ENCODE measurements at regions not wholly inside any gene's neighbourhood (a gene's known extent, or its start where the extent isn't known, plus 50 kb on each side); places are given as distances from the start of the nearest gene placed in this dataset.

DNA sequence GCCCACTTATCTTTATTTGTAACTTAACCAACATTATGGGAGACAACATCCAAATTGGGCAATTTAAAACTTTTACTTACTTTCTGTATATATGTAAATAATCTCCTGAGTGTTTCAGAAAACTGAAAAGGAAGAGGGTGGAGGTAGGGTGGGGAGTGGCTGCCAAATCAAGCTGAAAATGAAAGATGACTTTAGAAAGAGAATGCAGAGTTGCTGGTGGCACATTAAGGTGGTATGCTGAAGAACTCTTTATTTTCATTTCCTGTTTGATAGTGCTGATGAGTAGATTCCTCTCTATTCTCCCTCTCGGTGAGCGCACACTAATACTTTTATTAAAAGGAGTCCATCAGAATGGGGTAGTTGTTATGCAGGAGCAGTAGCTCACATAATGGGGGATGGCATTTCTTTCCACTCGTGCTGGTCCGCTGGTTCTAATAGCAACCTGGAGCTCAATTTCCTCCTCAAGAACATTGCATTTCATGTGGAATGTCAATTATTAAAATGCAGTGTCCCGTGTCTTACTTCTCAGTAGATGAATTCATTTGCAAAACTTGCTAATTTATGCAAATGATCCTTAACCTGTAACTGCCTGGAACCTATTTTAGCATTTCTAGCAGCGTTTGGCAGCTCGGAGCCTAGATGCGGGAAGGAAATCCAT, 466.9 kb upstream of the HNRNPA3 start:
- ATAC-seq (replicated peaks) (no peak), DNase-seq (no peak)
- peaks cover 0 to 14% of the 10 kb centered on the region in 2 donors for H3K27me3 Mint-ChIP-seq
- H3K9me3 Mint-ChIP-seq: no peaks in the 10 kb centered on the region
- no peaks in the 10 kb centered on the region for H3K36me3 Mint-ChIP-seq
- H3K4me1 Mint-ChIP-seq: no peaks in the 10 kb centered on the region
- H3K27ac Mint-ChIP-seq: no peak overlapping the region
- no peak overlapping the region for H3K4me3 Mint-ChIP-seq

DNA sequence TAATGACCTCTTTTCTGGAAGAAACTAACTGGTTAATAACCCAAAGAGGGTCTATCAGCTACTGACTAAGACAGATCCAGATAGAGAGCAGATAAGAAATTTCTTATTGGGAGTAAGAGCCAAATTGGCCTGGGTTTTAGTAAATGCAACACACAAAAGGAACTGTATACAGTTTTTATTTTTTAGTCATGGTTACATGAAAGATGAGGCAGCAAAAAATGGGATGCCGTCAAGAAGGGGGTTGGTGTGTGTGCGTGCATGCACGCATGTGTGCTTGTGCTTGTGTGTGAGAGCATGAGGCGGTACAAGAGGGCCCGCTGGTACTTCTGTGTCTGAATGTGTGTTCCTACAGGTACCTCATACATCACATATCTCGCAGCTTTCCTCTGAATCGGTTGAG, 466.2 kb upstream of the HNRNPA3 start:
- no peak overlapping the region for H3K27ac Mint-ChIP-seq

GRCh38 chr2:176747506-176747905, 465.1 kb upstream of the HNRNPA3 start:
- ATAC-seq (replicated peaks) (no peak), DNase-seq (no peak)
- no peak overlapping the region for H3K27ac Mint-ChIP-seq
- no peaks in the 10 kb centered on the region for H3K36me3 Mint-ChIP-seq
- H3K27me3 Mint-ChIP-seq: peaks cover 0 to 7% of the 10 kb centered on the region in 2 donors
- no peaks in the 10 kb centered on the region for H3K9me3 Mint-ChIP-seq
- H3K4me3 Mint-ChIP-seq: no peak overlapping the region
- no peaks in the 10 kb centered on the region for H3K4me1 Mint-ChIP-seq

More for the DNA sequence above, 466.2 kb upstream of the HNRNPA3 start:
- ATAC-seq (replicated peaks) (no peak), DNase-seq (no peak)
- H3K27me3 Mint-ChIP-seq: peaks cover 0 to 14% of the 10 kb centered on the region in 2 donors
- H3K4me3 Mint-ChIP-seq: no peak overlapping the region
- no peaks in the 10 kb centered on the region for H3K36me3 Mint-ChIP-seq
- no peaks in the 10 kb centered on the region for H3K9me3 Mint-ChIP-seq
- no peaks in the 10 kb centered on the region for H3K4me1 Mint-ChIP-seq

GRCh38 chr2:176747928-176748327, 464.7 kb upstream of the HNRNPA3 start:
- Mint-ChIP-seq H3K4me3 (no peak overlapping the region), H3K36me3 (no peaks in the 10 kb centered on the region), H3K27me3 (peaks cover 4 to 7% of the 10 kb centered on the region in 2 donors), H3K9me3 (no peaks in the 10 kb centered on the region), H3K27ac (no peak overlapping the region), H3K4me1 (no peaks in the 10 kb centered on the region)
- DNase-seq (no peak), ATAC-seq (replicated peaks) (no peak)

DNA sequence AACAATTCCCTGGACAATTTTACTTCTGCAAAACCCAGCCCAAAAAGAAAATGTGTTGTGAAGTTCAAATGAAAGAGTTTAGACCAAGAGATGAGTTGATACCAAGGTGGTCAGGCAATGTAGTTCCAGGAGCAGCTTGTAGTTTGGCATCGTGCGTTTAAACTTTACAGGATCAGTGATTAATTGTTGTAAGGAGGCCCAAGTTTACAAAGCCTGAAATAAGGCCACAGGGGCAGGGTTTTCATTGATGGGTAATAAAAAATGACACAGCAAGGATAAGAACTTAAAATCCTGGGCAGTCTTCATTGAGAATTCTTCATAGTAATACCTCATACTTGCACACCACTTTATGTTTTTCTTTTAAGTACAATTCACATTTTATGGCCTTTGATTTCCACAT, 463.9 kb upstream of the HNRNPA3 start:
- Mint-ChIP-seq H3K4me1 (peaks cover 0 to 2% of the 10 kb centered on the region in 2 donors), H3K4me3 (no peak overlapping the region), H3K9me3 (no peaks in the 10 kb centered on the region), H3K27ac (no peak overlapping the region), H3K27me3 (peaks cover 5 to 7% of the 10 kb centered on the region in 2 donors), H3K36me3 (no peaks in the 10 kb centered on the region)
- ATAC-seq (replicated peaks) (no peak), DNase-seq (no peak)

- H3K27ac Mint-ChIP-seq: no peak overlapping the region
- no peaks in the 10 kb centered on the region for H3K9me3 Mint-ChIP-seq
- DNase-seq (no peak), ATAC-seq (replicated peaks) (no peak)
- no peak overlapping the region for H3K4me3 Mint-ChIP-seq
- H3K27me3 Mint-ChIP-seq: peaks cover 9 to 13% of the 10 kb centered on the region in 2 donors
- H3K36me3 Mint-ChIP-seq: no peaks in the 10 kb centered on the region
- peaks cover 0 to 4% of the 10 kb centered on the region in 2 donors for H3K4me1 Mint-ChIP-seq
Measured at GRCh38 chr2:176751314-176752227, 461.0 kb upstream of the HNRNPA3 start.

DNA sequence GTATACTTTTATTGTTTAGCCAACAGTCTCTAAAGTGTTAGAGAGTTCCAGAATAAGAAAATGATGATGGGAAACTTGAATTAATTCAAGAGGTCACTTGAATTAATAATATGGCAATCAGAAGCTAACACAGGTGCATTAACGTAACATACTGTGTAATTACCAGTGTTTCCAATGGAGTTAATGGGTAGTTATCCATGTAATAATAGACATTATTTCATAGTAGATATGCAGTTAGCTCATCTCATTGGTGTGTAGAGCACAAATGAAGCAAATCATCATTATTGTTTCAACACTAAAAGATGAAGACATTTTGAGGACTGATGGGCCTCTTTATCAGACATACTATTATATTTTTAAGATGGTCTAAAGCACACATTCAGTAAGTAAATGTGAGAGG, 460.3 kb upstream of the HNRNPA3 start:
- no peak overlapping the region for H3K27ac Mint-ChIP-seq
- DNase-seq: no peak
- H3K27me3 Mint-ChIP-seq: peaks cover 9 to 13% of the 10 kb centered on the region in 2 donors

DNA sequence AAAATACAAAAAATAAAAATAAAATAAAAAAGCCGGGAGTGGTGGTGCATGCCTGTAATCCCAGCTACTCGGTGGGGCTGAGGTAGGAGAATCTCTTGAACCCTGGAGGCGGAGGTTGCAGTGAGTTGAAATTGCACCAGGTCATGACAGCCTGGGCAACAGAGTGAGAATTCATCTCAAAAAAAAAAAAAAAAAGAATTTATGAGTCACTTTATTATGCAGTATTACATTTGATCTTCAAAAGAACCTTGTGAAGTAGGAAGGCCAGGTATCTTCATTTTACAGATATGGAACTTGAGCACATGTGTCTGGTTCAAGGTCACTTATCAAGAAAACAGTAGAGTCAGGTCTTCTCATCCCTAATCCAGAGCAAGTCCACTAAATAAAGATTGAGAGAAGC, 459.4 kb upstream of the HNRNPA3 start:
- ATAC-seq (replicated peaks): no peak
- no peaks in the 10 kb centered on the region for H3K36me3 Mint-ChIP-seq
- no peaks in the 10 kb centered on the region for H3K9me3 Mint-ChIP-seq
- H3K27me3 Mint-ChIP-seq: peaks cover 9 to 20% of the 10 kb centered on the region in 2 donors
- no peak overlapping the region for H3K27ac Mint-ChIP-seq
- DNase-seq: no peak
- no peak overlapping the region for H3K4me3 Mint-ChIP-seq
- H3K4me1 Mint-ChIP-seq: peaks cover 0 to 4% of the 10 kb centered on the region in 2 donors

More for the DNA sequence above, 460.3 kb upstream of the HNRNPA3 start:
- Mint-ChIP-seq H3K4me1 (peaks cover 0 to 4% of the 10 kb centered on the region in 2 donors), H3K4me3 (no peak overlapping the region), H3K36me3 (no peaks in the 10 kb centered on the region), H3K9me3 (no peaks in the 10 kb centered on the region)
- no peak for ATAC-seq (replicated peaks)

DNA sequence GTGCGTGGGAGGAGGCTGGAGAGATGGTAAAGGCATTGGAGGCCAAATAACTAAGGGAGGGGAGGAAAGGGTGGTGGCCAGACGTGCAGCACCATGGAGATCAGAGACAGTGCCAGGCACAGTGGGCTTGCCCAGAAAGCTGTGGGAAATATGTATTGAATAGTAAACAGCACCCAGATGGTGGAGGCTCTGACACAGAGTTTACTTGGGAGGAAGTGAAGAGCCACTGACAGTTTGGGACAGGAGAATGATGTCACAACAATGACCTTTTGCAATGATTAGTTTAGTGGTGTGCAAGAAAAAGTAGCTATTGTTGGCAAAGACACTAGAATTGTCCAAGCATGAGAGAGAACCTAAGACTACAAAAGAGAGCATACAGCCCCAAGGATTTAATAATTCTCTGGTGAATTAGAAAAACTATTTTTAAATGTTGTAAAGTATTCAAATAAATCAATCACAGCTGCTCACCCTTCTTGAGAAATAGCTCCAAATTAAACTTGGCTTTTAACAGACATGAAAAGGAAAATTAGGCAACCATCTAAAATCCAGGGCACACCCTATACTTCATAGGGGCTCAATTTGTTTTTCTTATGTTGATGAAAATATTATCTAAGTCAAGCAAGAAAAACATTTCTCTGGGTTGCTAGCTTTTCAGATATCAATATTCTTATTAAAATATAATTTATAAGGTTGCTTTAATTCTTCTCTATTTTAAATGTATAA, 458.7 kb upstream of the HNRNPA3 start:
- DNase-seq (no peak), ATAC-seq (replicated peaks) (peak in 1 of 2 donors; percentile 42)
- Mint-ChIP-seq H3K9me3 (no peaks in the 10 kb centered on the region), H3K36me3 (no peaks in the 10 kb centered on the region), H3K27ac (no peak overlapping the region), H3K27me3 (peaks cover 9 to 20% of the 10 kb centered on the region in 2 donors), H3K4me3 (no peak overlapping the region), H3K4me1 (peaks cover 0 to 4% of the 10 kb centered on the region in 2 donors)

- H3K27me3 Mint-ChIP-seq: peaks cover 9 to 20% of the 10 kb centered on the region in 2 donors
Measured at GRCh38 chr2:176755537-176756135, 457.0 kb upstream of the HNRNPA3 start.

DNA sequence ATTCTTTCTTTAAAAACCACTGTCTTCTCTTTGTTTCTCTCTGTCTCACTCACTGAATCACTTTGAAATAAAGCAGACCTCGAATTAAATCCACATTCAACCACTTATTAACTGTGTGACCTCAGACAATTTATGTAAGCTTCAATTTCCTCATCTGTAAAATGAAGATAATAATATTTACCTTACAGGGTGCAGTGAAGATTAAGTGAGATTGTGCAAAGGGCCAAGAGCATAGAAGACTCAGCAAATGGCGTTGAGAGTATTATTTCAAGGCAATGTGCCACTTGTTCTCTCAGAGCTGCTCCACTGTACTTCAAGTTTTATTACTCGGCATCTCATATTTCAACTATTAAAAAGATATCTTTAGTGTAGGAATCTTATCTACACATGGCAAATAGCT, 454.2 kb upstream of the HNRNPA3 start:
- Mint-ChIP-seq H3K27ac (no peak overlapping the region), H3K27me3 (peaks cover 19 to 21% of the 10 kb centered on the region in 2 donors), H3K36me3 (no peaks in the 10 kb centered on the region), H3K9me3 (no peaks in the 10 kb centered on the region), H3K4me1 (peaks cover 0 to 4% of the 10 kb centered on the region in 2 donors), H3K4me3 (no peak overlapping the region)
- DNase-seq (no peak), ATAC-seq (replicated peaks) (no peak)

More at GRCh38 chr2:176755537-176756135, 457.0 kb upstream of the HNRNPA3 start:
- H3K27ac Mint-ChIP-seq: no peak overlapping the region
- H3K36me3 Mint-ChIP-seq: no peaks in the 10 kb centered on the region
- ATAC-seq (replicated peaks) (no peak), DNase-seq (no peak)
- peaks cover 0 to 4% of the 10 kb centered on the region in 2 donors for H3K4me1 Mint-ChIP-seq
- no peak overlapping the region for H3K4me3 Mint-ChIP-seq
- no peaks in the 10 kb centered on the region for H3K9me3 Mint-ChIP-seq

DNA sequence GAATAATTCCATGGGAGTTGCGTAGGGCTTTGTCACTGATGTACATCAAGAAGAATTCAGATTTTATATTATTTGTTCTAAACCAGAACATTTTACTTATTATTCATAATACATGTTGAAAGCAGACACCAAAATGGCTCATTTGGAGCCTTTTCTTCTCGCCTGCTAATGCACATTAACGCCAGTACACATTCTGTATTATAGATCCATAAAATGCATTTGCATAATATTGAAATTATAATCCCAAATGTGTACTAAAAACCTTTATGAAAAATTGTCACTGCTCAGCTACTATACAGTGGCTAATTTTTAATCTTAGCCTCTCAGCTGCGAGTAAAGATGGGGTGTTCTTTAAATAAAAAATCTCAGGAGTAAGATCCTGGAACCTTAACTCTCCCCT, 452.2 kb upstream of the HNRNPA3 start:
- Mint-ChIP-seq H3K4me1 (no peaks in the 10 kb centered on the region), H3K4me3 (no peak overlapping the region), H3K27ac (no peak overlapping the region), H3K36me3 (no peaks in the 10 kb centered on the region), H3K9me3 (no peaks in the 10 kb centered on the region), H3K27me3 (peaks cover 13 to 21% of the 10 kb centered on the region in 2 donors)
- ATAC-seq (replicated peaks) (no peak), DNase-seq (no peak)

DNA sequence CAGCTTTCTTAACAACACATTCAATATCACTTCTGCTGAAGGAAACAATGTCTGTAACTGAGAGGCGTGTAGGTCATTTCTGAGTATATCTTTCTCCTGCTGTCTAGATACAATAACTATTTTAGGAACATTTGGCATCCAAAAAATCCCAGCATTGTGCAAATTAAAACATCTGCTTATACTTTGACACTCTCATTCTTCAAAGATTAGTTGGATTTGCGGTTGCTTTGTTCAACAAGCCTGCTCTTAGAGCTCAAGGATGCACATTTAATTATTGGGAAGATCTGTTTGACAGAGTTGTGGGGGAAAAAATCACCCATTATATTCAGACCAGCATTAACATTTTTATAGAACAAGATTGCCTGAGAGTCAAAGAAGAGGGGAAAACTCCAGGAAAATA, 449.5 kb upstream of the HNRNPA3 start:
- DNase-seq: no peak
- no peaks in the 10 kb centered on the region for H3K4me1 Mint-ChIP-seq
- H3K4me3 Mint-ChIP-seq: no peak overlapping the region
- H3K36me3 Mint-ChIP-seq: no peaks in the 10 kb centered on the region
- peaks cover 6 to 13% of the 10 kb centered on the region in 2 donors for H3K27me3 Mint-ChIP-seq
- H3K9me3 Mint-ChIP-seq: no peaks in the 10 kb centered on the region
- no peak for ATAC-seq (replicated peaks)
- H3K27ac Mint-ChIP-seq: no peak overlapping the region

GRCh38 chr2:176763851-176764404, 448.7 kb upstream of the HNRNPA3 start:
- H3K27me3 Mint-ChIP-seq: peaks cover 10 to 18% of the 10 kb centered on the region in 2 donors
- no peaks in the 10 kb centered on the region for H3K36me3 Mint-ChIP-seq
- no peaks in the 10 kb centered on the region for H3K9me3 Mint-ChIP-seq
- no peaks in the 10 kb centered on the region for H3K4me1 Mint-ChIP-seq
- no peak overlapping the region for H3K27ac Mint-ChIP-seq
- DNase-seq: no peak
- no peak overlapping the region for H3K4me3 Mint-ChIP-seq
- ATAC-seq (replicated peaks): peak in 1 of 2 donors; percentile 29
